Adipocyte (in vitro differentiated cells): ENCODE measurements at regions not wholly inside any gene's neighbourhood (a gene's known extent, or its start where the extent isn't known, plus 50 kb on each side); places are given as distances from the start of the nearest gene placed in this dataset.

Source experiments
- DNase-seq: peaks from one replicate; pipeline ENCODE4 v3.0.0-alpha.2; 2015; ENCODE audit warnings: low read depth
- H3K27me3 ChIP-seq: replicated peaks from 2 replicates; pipeline ENCODE4 v1.7.0; 2013; ENCODE audit warnings: mild to moderate bottlenecking, low read length, moderate library complexity; ENCODE audit not compliant: control insufficient read depth, insufficient read depth
- H3K36me3 ChIP-seq: 2 replicates; pipeline ENCODE4 v1.7.0; 2013; ENCODE audit warnings: low read length, mild to moderate bottlenecking, moderate library complexity; ENCODE audit not compliant: control insufficient read depth, insufficient read depth, severe bottlenecking
- H3K4me1 ChIP-seq: 2 replicates; pipeline ENCODE4 v1.7.0; 2013; ENCODE audit warnings: mild to moderate bottlenecking, low read length, moderate library complexity; ENCODE audit not compliant: control insufficient read depth, insufficient read depth
- H3K4me3 ChIP-seq: 2 replicates; pipeline ENCODE4 v1.7.0; 2013; ENCODE audit warnings: mild to moderate bottlenecking, low read length, moderate library complexity
- H3K9ac ChIP-seq: 2 replicates; pipeline ENCODE4 v1.7.0; 2013; ENCODE audit warnings: mild to moderate bottlenecking, low read length, moderate library complexity
- H3K9me3 ChIP-seq: 2 replicates; pipeline ENCODE4 v1.7.0; 2013; ENCODE audit warnings: mild to moderate bottlenecking, low read length, moderate library complexity; ENCODE audit not compliant: control insufficient read depth

GRCh38 chr5:163596608-163597315 is 91.3 kb downstream of the MAT2B start:
- H3K9ac ChIP-seq, result no peak overlapping the region
- H3K36me3 ChIP-seq, result no peaks in the 10 kb centered on the region
- H3K4me3 ChIP-seq, result no peak overlapping the region
- H3K27me3 ChIP-seq, result peaks cover 11% of the 10 kb centered on the region
- H3K9me3 ChIP-seq, result peaks cover 2% of the 10 kb centered on the region
- DNase-seq, result no peak
- H3K4me1 ChIP-seq, result no peaks in the 10 kb centered on the region

GRCh38 chr5:163604013-163604412 is 98.6 kb downstream of the MAT2B start:
- Histone ChIP-seq H3K27me3 (peaks cover 14% of the 10 kb centered on the region), H3K4me1 (no peaks in the 10 kb centered on the region), H3K9me3 (peaks cover 2% of the 10 kb centered on the region), H3K9ac (no peak overlapping the region), H3K4me3 (no peak overlapping the region), H3K36me3 (no peaks in the 10 kb centered on the region)
- no peak for DNase-seq

- Histone ChIP-seq H3K36me3 (no peaks in the 10 kb centered on the region), H3K4me1 (no peaks in the 10 kb centered on the region), H3K4me3 (no peak overlapping the region), H3K9me3 (no peaks in the 10 kb centered on the region), H3K27me3 (peaks cover 6% of the 10 kb centered on the region), H3K9ac (no peak overlapping the region)
- DNase-seq, result no peak
Measured at GRCh38 chr5:163607256-163607655, 101.8 kb downstream of the MAT2B start.

- DNase-seq, result no peak
- H3K9me3 ChIP-seq, result no peaks in the 10 kb centered on the region
- no peaks in the 10 kb centered on the region for H3K4me1 ChIP-seq
- H3K36me3 ChIP-seq, result no peaks in the 10 kb centered on the region
- no peak overlapping the region for H3K4me3 ChIP-seq
- H3K27me3 ChIP-seq, result peaks cover 16% of the 10 kb centered on the region
- no peak overlapping the region for H3K9ac ChIP-seq
Measured at GRCh38 chr5:163608621-163609020, 103.2 kb downstream of the MAT2B start.

GRCh38 chr5:163609910-163610309 is 104.5 kb downstream of the MAT2B start:
- H3K9me3 ChIP-seq, result no peaks in the 10 kb centered on the region
- no peak overlapping the region for H3K4me3 ChIP-seq
- DNase-seq, result no peak
- H3K27me3 ChIP-seq, result peaks cover 21% of the 10 kb centered on the region
- H3K36me3 ChIP-seq, result no peaks in the 10 kb centered on the region
- H3K9ac ChIP-seq, result no peak overlapping the region
- H3K4me1 ChIP-seq, result no peaks in the 10 kb centered on the region

- no peaks in the 10 kb centered on the region for H3K36me3 ChIP-seq
- H3K4me3 ChIP-seq, result no peak overlapping the region
- no peaks in the 10 kb centered on the region for H3K4me1 ChIP-seq
- H3K9ac ChIP-seq, result no peak overlapping the region
- H3K27me3 ChIP-seq, result peaks cover 21% of the 10 kb centered on the region
- DNase-seq, result no peak
- no peaks in the 10 kb centered on the region for H3K9me3 ChIP-seq
Measured at GRCh38 chr5:163612358-163613149, 107.1 kb downstream of the MAT2B start.

- H3K9ac ChIP-seq, result no peak overlapping the region
- H3K9me3 ChIP-seq, result no peaks in the 10 kb centered on the region
- H3K4me3 ChIP-seq, result no peak overlapping the region
- DNase-seq, result no peak
- H3K27me3 ChIP-seq, result peaks cover 21% of the 10 kb centered on the region
- H3K4me1 ChIP-seq, result no peaks in the 10 kb centered on the region
- no peaks in the 10 kb centered on the region for H3K36me3 ChIP-seq
Measured at GRCh38 chr5:163613150-163613442, 107.7 kb downstream of the MAT2B start.

GRCh38 chr5:163614787-163615186 is 109.4 kb downstream of the MAT2B start:
- no peaks in the 10 kb centered on the region for H3K9me3 ChIP-seq
- peak; percentile 7 for DNase-seq
- peaks cover 21% of the 10 kb centered on the region for H3K27me3 ChIP-seq
- H3K9ac ChIP-seq, result no peak overlapping the region
- no peaks in the 10 kb centered on the region for H3K4me1 ChIP-seq
- H3K36me3 ChIP-seq, result no peaks in the 10 kb centered on the region
- no peak overlapping the region for H3K4me3 ChIP-seq

GRCh38 chr5:163619273-163619934 is 114.0 kb downstream of the MAT2B start:
- no peak for DNase-seq
- H3K9me3 ChIP-seq, result no peaks in the 10 kb centered on the region
- H3K4me3 ChIP-seq, result no peak overlapping the region
- no peaks in the 10 kb centered on the region for H3K36me3 ChIP-seq
- H3K9ac ChIP-seq, result no peak overlapping the region
- peaks cover 12% of the 10 kb centered on the region for H3K27me3 ChIP-seq
- no peaks in the 10 kb centered on the region for H3K4me1 ChIP-seq

GRCh38 chr5:163619951-163620350 is 114.5 kb downstream of the MAT2B start:
- no peak for DNase-seq
- H3K36me3 ChIP-seq, result no peaks in the 10 kb centered on the region
- peaks cover 12% of the 10 kb centered on the region for H3K27me3 ChIP-seq
- no peaks in the 10 kb centered on the region for H3K4me1 ChIP-seq
- H3K9me3 ChIP-seq, result no peaks in the 10 kb centered on the region
- H3K9ac ChIP-seq, result no peak overlapping the region
- no peak overlapping the region for H3K4me3 ChIP-seq

- Histone ChIP-seq H3K9me3 (no peaks in the 10 kb centered on the region), H3K9ac (no peak overlapping the region), H3K27me3 (peaks cover 6% of the 10 kb centered on the region), H3K36me3 (no peaks in the 10 kb centered on the region), H3K4me1 (no peaks in the 10 kb centered on the region), H3K4me3 (no peak overlapping the region)
- DNase-seq, result no peak
Measured at GRCh38 chr5:163622799-163623198, 117.4 kb downstream of the MAT2B start.
